HepG2 (cell line): ENCODE measurements at regions not wholly inside any gene's neighbourhood (a gene's known extent, or its start where the extent isn't known, plus 50 kb on each side); places are given as distances from the start of the nearest gene placed in this dataset.

ENCODE experiments used
- ARHGAP35 ChIP-seq: sonication (generic); formaldehyde crosslinking; IDR thresholded peaks from 2 replicates; pipeline ENCODE4 v1.9.0; 2022; ENCODE audit warnings: mild to moderate bottlenecking, inconsistent platforms, moderate library complexity, missing genetic modification reagents, borderline replicate concordance
- BRD4 ChIP-seq: sonication (generic); formaldehyde crosslinking; IDR thresholded peaks from 2 replicates; pipeline ENCODE4 v1.4.0; 2020; ENCODE audit warnings: missing genetic modification reagents
- DNMT3B ChIP-seq: conservative IDR thresholded peaks from 2 replicates; pipeline ENCODE4 v1.6.1; 2016; ENCODE audit warnings: missing biosample characterization, control low read depth
- ELF4 ChIP-seq: sonication (generic); formaldehyde crosslinking; IDR thresholded peaks from 2 replicates; pipeline ENCODE4 v1.5.0; 2020; ENCODE audit warnings: missing genetic modification reagents, mild to moderate bottlenecking, moderate library complexity, borderline replicate concordance
- GLI4 ChIP-seq: sonication (generic); formaldehyde crosslinking; IDR thresholded peaks from 2 replicates; pipeline ENCODE4 v1.5.1; 2020; ENCODE audit warnings: missing genetic modification reagents, mild to moderate bottlenecking, moderate library complexity, borderline replicate concordance
- HOXA3 ChIP-seq: sonication (generic); formaldehyde crosslinking; IDR thresholded peaks from 2 replicates; pipeline ENCODE4 v1.5.0; 2020; ENCODE audit warnings: missing genetic modification reagents
- IRF2 ChIP-seq: IDR thresholded peaks from 2 replicates; pipeline ENCODE4 v1.6.1; 2018; ENCODE audit warnings: missing genetic modification reagents, missing compliant biosample characterization
- KAT8 ChIP-seq: IDR thresholded peaks from 2 replicates; pipeline ENCODE4 v1.6.1; 2016; ENCODE audit warnings: missing genetic modification reagents, missing compliant biosample characterization
- MAFK ChIP-seq, 2 experiments: IDR thresholded peaks in 1 of 2; conservative IDR thresholded peaks in 1 of 2; 2 replicates each; pipeline ENCODE4 v1.6.1; 2011; ENCODE audit warnings: improper control_type of control experiment in 2 of 2, low read length in 2 of 2
- NFIC ChIP-seq: IDR thresholded peaks from 2 replicates; pipeline ENCODE4 v1.6.1; 2012; ENCODE audit warnings: mild to moderate bottlenecking, low read length, inconsistent platforms
- NR3C1 ChIP-seq: sonication (generic); formaldehyde crosslinking; IDR thresholded peaks from 2 replicates; pipeline ENCODE4 v1.4.0; 2020; ENCODE audit warnings: missing genetic modification reagents
- SUZ12 ChIP-seq: fragments of 150-350 bp; IDR thresholded peaks from 2 replicates; pipeline ENCODE4 v1.6.1; 2014; ENCODE audit warnings: low read depth, low read length
- U2AF1 ChIP-seq: fragments of 200-400 bp; formaldehyde crosslinking; optimal IDR thresholded peaks from 2 replicates; pipeline ENCODE3; 2017; ENCODE audit warnings: mild to moderate bottlenecking, low read depth, low read length
- ZNF234 ChIP-seq: sonication (generic); formaldehyde crosslinking; conservative IDR thresholded peaks from 2 replicates; pipeline ENCODE4 v1.5.1; 2020; ENCODE audit warnings: mild to moderate bottlenecking, missing genetic modification reagents
- ZNF274 ChIP-seq: sonication (generic); formaldehyde crosslinking; IDR thresholded peaks from 2 replicates; pipeline ENCODE4 v1.5.1; 2020; ENCODE audit warnings: mild to moderate bottlenecking, missing genetic modification reagents
- ZNF720 ChIP-seq: sonication (generic); formaldehyde crosslinking; IDR thresholded peaks from 2 replicates; pipeline ENCODE4 v1.4.0; 2020; ENCODE audit warnings: missing genetic modification reagents
- ZNF724P ChIP-seq: sonication (generic); formaldehyde crosslinking; IDR thresholded peaks from 2 replicates; pipeline ENCODE4 v1.8.0; 2022; ENCODE audit warnings: missing genetic modification reagents, borderline replicate concordance
- TF ChIP-seq, protein P1 (sequence below): conservative IDR thresholded peaks from 2 replicates; pipeline ENCODE4 v1.6.1; 2018; ENCODE audit warnings: missing genetic modification reagents
- TF ChIP-seq, protein P2 (sequence below): IDR thresholded peaks from 2 replicates; pipeline ENCODE4 v1.6.1; 2016
- TF ChIP-seq, protein P3 (sequence below): sonication (generic); formaldehyde crosslinking; IDR thresholded peaks from 2 replicates; pipeline ENCODE4 v1.4.0; 2020; ENCODE audit warnings: missing genetic modification reagents
- TF ChIP-seq, protein P4 (sequence below): fragments of 450-650 bp; IDR thresholded peaks from 2 replicates; pipeline ENCODE4 v1.6.1; 2017; ENCODE audit warnings: mild to moderate bottlenecking
- TF ChIP-seq, protein P5 (sequence below), 2 experiments: sonication (generic) in 1 of 2; formaldehyde crosslinking in 1 of 2; IDR thresholded peaks; 2 replicates each; pipeline versions ENCODE4 v1.4.0 to v1.6.1; 2016 to 2020; ENCODE audit warnings: borderline replicate concordance in 1 of 2, low read depth in 1 of 2, mild to moderate bottlenecking in 1 of 2, missing genetic modification reagents in 1 of 2

DNA sequence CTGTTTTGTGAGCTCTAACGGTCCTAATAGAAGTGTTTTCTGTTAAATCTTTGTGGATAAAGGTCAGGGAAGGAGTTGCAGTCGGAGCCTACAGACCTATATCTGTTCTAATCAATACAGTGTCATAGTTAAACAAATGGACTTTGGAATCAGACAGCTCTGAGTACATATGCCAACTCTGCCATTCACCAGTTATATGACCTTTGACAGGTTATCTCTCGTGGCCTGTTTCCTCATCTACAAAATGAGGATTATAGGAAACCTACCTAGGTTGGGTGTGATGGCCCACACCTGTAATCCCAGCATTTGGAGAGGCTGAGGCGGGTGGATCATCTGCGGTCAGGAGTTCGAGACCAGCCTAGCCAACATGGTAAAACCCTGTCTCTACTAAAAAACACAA lies 89.7 kb downstream of the MID1IP1 start (continued):
- TF ChIP-seq, protein P1, sequence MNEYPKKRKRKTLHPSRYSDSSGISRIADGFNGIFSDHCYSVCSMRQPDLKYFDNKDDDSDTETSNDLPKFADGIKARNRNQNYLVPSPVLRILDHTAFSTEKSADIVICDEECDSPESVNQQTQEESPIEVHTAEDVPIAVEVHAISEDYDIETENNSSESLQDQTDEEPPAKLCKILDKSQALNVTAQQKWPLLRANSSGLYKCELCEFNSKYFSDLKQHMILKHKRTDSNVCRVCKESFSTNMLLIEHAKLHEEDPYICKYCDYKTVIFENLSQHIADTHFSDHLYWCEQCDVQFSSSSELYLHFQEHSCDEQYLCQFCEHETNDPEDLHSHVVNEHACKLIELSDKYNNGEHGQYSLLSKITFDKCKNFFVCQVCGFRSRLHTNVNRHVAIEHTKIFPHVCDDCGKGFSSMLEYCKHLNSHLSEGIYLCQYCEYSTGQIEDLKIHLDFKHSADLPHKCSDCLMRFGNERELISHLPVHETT (CRISPR knock-in tag), result no peak
- TF ChIP-seq DNMT3B (CRISPR knock-in tag) (no peak), IRF2 (CRISPR knock-in tag) (no peak), ZNF234 (CRISPR knock-in tag) (no peak), MAFK (conservative IDR thresholded peaks at IDR 0.05 in 1 of 2, IDR thresholded peaks at IDR 0.05 in 1 of 2; ENCODE audit: low read length in 2 of 2) (no peak), ELF4 (CRISPR knock-in tag) (no peak), ARHGAP35 (no peak), ZNF274 (CRISPR knock-in tag) (no peak), NR3C1 (CRISPR knock-in tag) (no peak), ZNF724P (CRISPR knock-in tag) (no peak), GLI4 (CRISPR knock-in tag) (no peak), BRD4 (CRISPR knock-in tag) (no peak), NFIC (peak; percentile 18; the same call in 1 of the 2 replicates), HOXA3 (0 out of 2 replicates have a peak, but pooled peaks have one; percentile 12), ZNF720 (CRISPR knock-in tag) (no peak), U2AF1 (no peak), SUZ12 (no peak), KAT8 (CRISPR knock-in tag) (0 out of 2 replicates have a peak, but pooled peaks have one; percentile 25)
- TF ChIP-seq, protein P2, sequence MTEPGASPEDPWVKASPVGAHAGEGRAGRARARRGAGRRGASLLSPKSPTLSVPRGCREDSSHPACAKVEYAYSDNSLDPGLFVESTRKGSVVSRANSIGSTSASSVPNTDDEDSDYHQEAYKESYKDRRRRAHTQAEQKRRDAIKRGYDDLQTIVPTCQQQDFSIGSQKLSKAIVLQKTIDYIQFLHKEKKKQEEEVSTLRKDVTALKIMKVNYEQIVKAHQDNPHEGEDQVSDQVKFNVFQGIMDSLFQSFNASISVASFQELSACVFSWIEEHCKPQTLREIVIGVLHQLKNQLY (CRISPR knock-in tag), result no peak
- TF ChIP-seq, protein P3, sequence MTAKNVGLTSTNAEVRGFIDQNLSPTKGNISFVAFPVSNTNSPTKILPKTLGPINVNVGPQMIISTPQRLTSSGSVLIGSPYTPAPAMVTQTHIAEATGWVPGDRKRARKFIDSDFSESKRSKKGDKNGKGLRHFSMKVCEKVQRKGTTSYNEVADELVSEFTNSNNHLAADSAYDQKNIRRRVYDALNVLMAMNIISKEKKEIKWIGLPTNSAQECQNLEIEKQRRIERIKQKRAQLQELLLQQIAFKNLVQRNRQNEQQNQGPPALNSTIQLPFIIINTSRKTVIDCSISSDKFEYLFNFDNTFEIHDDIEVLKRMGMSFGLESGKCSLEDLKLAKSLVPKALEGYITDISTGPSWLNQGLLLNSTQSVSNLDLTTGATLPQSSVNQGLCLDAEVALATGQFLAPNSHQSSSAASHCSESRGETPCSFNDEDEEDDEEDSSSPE (CRISPR knock-in tag), result no peak
- TF ChIP-seq, protein P4, sequence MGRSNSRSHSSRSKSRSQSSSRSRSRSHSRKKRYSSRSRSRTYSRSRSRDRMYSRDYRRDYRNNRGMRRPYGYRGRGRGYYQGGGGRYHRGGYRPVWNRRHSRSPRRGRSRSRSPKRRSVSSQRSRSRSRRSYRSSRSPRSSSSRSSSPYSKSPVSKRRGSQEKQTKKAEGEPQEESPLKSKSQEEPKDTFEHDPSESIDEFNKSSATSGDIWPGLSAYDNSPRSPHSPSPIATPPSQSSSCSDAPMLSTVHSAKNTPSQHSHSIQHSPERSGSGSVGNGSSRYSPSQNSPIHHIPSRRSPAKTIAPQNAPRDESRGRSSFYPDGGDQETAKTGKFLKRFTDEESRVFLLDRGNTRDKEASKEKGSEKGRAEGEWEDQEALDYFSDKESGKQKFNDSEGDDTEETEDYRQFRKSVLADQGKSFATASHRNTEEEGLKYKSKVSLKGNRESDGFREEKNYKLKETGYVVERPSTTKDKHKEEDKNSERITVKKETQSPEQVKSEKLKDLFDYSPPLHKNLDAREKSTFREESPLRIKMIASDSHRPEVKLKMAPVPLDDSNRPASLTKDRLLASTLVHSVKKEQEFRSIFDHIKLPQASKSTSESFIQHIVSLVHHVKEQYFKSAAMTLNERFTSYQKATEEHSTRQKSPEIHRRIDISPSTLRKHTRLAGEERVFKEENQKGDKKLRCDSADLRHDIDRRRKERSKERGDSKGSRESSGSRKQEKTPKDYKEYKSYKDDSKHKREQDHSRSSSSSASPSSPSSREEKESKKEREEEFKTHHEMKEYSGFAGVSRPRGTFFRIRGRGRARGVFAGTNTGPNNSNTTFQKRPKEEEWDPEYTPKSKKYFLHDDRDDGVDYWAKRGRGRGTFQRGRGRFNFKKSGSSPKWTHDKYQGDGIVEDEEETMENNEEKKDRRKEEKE, result no peak
- TF ChIP-seq, protein P5, sequence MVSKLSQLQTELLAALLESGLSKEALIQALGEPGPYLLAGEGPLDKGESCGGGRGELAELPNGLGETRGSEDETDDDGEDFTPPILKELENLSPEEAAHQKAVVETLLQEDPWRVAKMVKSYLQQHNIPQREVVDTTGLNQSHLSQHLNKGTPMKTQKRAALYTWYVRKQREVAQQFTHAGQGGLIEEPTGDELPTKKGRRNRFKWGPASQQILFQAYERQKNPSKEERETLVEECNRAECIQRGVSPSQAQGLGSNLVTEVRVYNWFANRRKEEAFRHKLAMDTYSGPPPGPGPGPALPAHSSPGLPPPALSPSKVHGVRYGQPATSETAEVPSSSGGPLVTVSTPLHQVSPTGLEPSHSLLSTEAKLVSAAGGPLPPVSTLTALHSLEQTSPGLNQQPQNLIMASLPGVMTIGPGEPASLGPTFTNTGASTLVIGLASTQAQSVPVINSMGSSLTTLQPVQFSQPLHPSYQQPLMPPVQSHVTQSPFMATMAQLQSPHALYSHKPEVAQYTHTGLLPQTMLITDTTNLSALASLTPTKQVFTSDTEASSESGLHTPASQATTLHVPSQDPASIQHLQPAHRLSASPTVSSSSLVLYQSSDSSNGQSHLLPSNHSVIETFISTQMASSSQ (IDR thresholded peaks at IDR 0.05; ENCODE audit: low read depth), result peak; percentile 32; the same call in 1 of the 2 replicates
- TF ChIP-seq, protein P5 (CRISPR knock-in tag; IDR thresholded peaks at IDR 0.05; ENCODE audit: borderline replicate concordance), result no peak
